DOHH2 (cell line): ENCODE measurements at regions not wholly inside any gene's neighbourhood (a gene's known extent, or its start where the extent isn't known, plus 50 kb on each side); places are given as distances from the start of the nearest gene placed in this dataset.

Experiments
- H3F3A ChIP-seq: fragments of 200-600 bp; sonication (generic), shearing (Covaris generic); 2 replicates; pipeline ENCODE4 v1.6.0; 2016; ENCODE audit warnings: antibody characterized with exemption, mild to moderate bottlenecking; ENCODE audit not compliant: control insufficient read depth, insufficient read depth
- H3K27ac ChIP-seq: fragments of 200-600 bp; sonication (generic); 2 replicates; pipeline ENCODE4 v1.5.1; 2014; ENCODE audit warnings: low read depth, mild to moderate bottlenecking, low read length, moderate library complexity
- H3K27me3 ChIP-seq: fragments of 200-600 bp; sonication (generic); 2 replicates; pipeline ENCODE4 v1.6.1; 2014; ENCODE audit warnings: mild to moderate bottlenecking, low read length, mixed read lengths; ENCODE audit not compliant: control insufficient read depth
- H3K36me3 ChIP-seq: fragments of 200-600 bp; sonication (generic); 2 replicates; pipeline ENCODE4 v1.6.1; 2014; ENCODE audit warnings: mild to moderate bottlenecking, low read length, moderate library complexity, mixed read lengths; ENCODE audit not compliant: control insufficient read depth
- H3K4me1 ChIP-seq: fragments of 200-600 bp; sonication (generic); 2 replicates; pipeline ENCODE4 v1.6.1; 2014; ENCODE audit warnings: mild to moderate bottlenecking, low read length, mixed read lengths; ENCODE audit not compliant: control insufficient read depth
- H3K4me2 ChIP-seq: fragments of 200-600 bp; sonication (generic); 2 replicates; pipeline ENCODE4 v1.6.0; 2014; ENCODE audit warnings: mild to moderate bottlenecking, low read length, moderate library complexity
- H3K4me3 ChIP-seq: fragments of 200-600 bp; sonication (generic); 2 replicates; pipeline ENCODE4 v1.5.1; 2014; ENCODE audit warnings: mild to moderate bottlenecking, low read length, mixed read lengths
- H3K79me2 ChIP-seq: fragments of 200-600 bp; sonication (generic); 2 replicates; pipeline ENCODE4 v1.6.1; 2014; ENCODE audit warnings: mild to moderate bottlenecking, low read length, mixed read lengths; ENCODE audit not compliant: control insufficient read depth
- H3K9me2 ChIP-seq: fragments of 200-600 bp; sonication (generic); replicated peaks from 2 replicates; pipeline ENCODE4 v1.6.1; 2014; ENCODE audit warnings: mild to moderate bottlenecking, low read length, mixed read lengths; ENCODE audit not compliant: control insufficient read depth
- H3K9me3 ChIP-seq: fragments of 200-600 bp; sonication (generic); 2 replicates; pipeline ENCODE4 v1.6.1; 2014; ENCODE audit warnings: antibody characterized with exemption, low read length, mixed read lengths; ENCODE audit not compliant: control insufficient read depth, insufficient read depth
- H4K20me1 ChIP-seq: fragments of 200-600 bp; sonication (generic); 2 replicates; pipeline ENCODE4 v1.6.0; 2014; ENCODE audit warnings: low read depth, mild to moderate bottlenecking, antibody characterized with exemption, low read length, moderate library complexity; ENCODE audit not compliant: control insufficient read depth, insufficient read depth
- CTCF ChIP-seq: fragments of 200-600 bp; sonication (generic); IDR thresholded peaks from one replicate; pipeline ENCODE4 v1.5.1; 2014; ENCODE audit warnings: antibody characterized with exemption, mild to moderate bottlenecking, low read depth, low read length; ENCODE audit not compliant: poor library complexity, severe bottlenecking
- EZH2phosphoT487 ChIP-seq: fragments of 200-600 bp; sonication (generic); IDR thresholded peaks from 2 replicates; pipeline ENCODE4 v1.6.1; 2017; ENCODE audit warnings: borderline replicate concordance, mild to moderate bottlenecking, antibody characterized with exemption, low read length, moderate library complexity, mixed read lengths

GRCh38 chr14:104343690-104344640 is 205.6 kb downstream of the KIF26A start:
- no peak overlapping the region for H3K4me3 ChIP-seq
- no peaks in the 10 kb centered on the region for H3K4me1 ChIP-seq
- no peaks in the 10 kb centered on the region for H3K9me2 ChIP-seq
- H3K27me3 ChIP-seq: no peaks in the 10 kb centered on the region
- H3F3A ChIP-seq: no peaks in the 10 kb centered on the region
- H4K20me1 ChIP-seq: no peaks in the 10 kb centered on the region
- no peak overlapping the region for H3K27ac ChIP-seq
- no peaks in the 10 kb centered on the region for H3K9me3 ChIP-seq
- H3K4me2 ChIP-seq: no peak overlapping the region
- no peaks in the 10 kb centered on the region for H3K79me2 ChIP-seq
- TF ChIP-seq CTCF (no peak), EZH2phosphoT487 (no peak)
- H3K36me3 ChIP-seq: no peaks in the 10 kb centered on the region

GRCh38 chr14:104344818-104345620 is 206.6 kb downstream of the KIF26A start:
- H3K9me3 ChIP-seq: no peaks in the 10 kb centered on the region
- H3K36me3 ChIP-seq: no peaks in the 10 kb centered on the region
- H3K27ac ChIP-seq: no peak overlapping the region
- H4K20me1 ChIP-seq: no peaks in the 10 kb centered on the region
- no peaks in the 10 kb centered on the region for H3K79me2 ChIP-seq
- no peaks in the 10 kb centered on the region for H3F3A ChIP-seq
- H3K4me1 ChIP-seq: no peaks in the 10 kb centered on the region
- no peak overlapping the region for H3K4me2 ChIP-seq
- no peak for TF ChIP-seq CTCF
- TF ChIP-seq EZH2phosphoT487: no peak
- no peak overlapping the region for H3K4me3 ChIP-seq
- H3K9me2 ChIP-seq: no peaks in the 10 kb centered on the region
- no peaks in the 10 kb centered on the region for H3K27me3 ChIP-seq

GRCh38 chr14:104345621-104346462 is 207.5 kb downstream of the KIF26A start:
- Histone ChIP-seq H3K36me3 (no peaks in the 10 kb centered on the region), H3K79me2 (no peaks in the 10 kb centered on the region), H3K4me1 (no peaks in the 10 kb centered on the region), H3K9me3 (no peaks in the 10 kb centered on the region), H4K20me1 (no peaks in the 10 kb centered on the region), H3K27ac (no peak overlapping the region), H3F3A (no peaks in the 10 kb centered on the region), H3K4me2 (no peak overlapping the region), H3K27me3 (no peaks in the 10 kb centered on the region), H3K4me3 (no peak overlapping the region), H3K9me2 (no peaks in the 10 kb centered on the region)
- TF ChIP-seq CTCF (no peak), EZH2phosphoT487 (no peak)
